Amniotic stem cell (primary cell): ENCODE measurements at regions not wholly inside any gene's neighbourhood (a gene's known extent, or its start where the extent isn't known, plus 50 kb on each side); places are given as distances from the start of the nearest gene placed in this dataset.
"Not testable (repeated sequence)": the region's sequence is repeated elsewhere in the genome, so short reads cannot be mapped to it uniquely, and the experiment has no call there.

Source experiments
- DNase-seq: peaks from one replicate; lab custom pipeline; 2025; lab: John Stamatoyannopoulos, UW

DNA sequence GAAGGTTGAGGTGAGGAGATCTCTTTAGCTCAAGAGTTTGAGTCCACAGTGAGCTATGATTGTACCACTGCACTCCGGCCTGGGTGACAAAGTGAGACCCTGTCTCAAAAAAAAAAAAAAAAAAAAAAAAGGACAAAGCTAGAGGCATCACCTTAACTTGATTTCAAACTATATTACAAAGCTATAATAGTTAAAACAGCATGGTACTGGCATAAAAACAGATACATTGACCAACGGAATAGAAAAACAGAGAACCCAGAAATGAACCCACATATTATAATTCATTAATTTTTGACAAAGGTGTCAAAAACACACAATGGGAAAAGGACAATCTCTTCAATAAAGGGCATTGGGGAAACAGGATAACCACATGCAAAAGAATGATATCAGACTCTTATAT lies 50.8 kb upstream of the MBOAT1 start:
- no peak for DNase-seq

DNA sequence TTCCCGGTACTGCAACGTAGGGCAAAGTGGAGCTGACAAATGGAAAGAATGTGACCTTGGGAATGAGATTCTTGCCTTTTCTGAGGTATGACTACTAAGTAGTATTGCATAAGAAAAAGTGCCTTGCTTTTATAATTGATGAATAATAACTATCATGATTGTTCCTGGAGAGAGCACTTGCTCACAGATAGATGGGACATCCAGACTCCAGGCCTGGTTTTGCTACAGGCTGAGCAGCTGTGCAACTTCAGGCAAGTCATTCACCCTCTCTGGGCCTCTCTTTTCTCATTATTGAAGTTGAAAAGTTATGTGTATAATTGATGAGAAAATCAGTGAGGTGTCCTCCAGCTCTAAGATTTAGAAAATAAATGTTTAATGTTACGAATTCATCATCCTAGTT lies 53.6 kb upstream of the MBOAT1 start:
- no peak for DNase-seq

DNA sequence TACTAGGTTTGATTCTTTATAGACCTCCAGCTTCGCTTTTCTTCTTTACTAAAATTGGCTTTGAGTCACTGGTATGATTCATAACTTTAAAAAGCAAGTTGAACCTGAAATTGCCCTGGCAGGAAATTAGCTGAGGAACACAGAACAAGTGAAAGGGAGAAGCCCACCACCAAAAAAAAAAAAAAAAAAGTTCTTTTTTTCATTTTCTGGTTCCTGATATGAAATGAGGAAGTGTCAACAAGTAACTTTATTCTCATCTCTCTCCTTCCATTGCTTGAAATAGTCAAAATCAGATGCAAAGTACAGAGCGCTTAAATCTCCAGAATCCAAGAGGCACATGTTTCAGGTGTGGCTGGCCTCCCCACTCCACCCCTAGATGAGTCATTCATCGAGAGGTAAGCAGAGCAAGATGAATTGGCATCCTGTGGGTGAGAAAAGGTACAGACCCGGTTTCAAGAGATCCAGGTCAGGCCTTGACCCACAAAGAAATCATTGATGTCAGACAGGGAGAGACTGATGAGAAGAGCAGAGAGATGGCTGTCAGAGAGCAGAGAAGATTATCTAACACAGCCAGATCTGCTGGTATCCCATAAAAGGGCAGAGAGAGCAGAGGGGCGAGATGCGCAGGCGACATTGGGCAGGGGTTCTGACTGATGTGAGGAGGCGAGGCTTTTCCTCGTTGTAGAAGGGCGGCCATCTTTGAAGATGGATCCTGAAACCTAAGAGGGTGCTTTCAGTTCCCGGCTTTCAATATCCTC lies 54.8 kb upstream of the MBOAT1 start:
- no peak for DNase-seq

DNA sequence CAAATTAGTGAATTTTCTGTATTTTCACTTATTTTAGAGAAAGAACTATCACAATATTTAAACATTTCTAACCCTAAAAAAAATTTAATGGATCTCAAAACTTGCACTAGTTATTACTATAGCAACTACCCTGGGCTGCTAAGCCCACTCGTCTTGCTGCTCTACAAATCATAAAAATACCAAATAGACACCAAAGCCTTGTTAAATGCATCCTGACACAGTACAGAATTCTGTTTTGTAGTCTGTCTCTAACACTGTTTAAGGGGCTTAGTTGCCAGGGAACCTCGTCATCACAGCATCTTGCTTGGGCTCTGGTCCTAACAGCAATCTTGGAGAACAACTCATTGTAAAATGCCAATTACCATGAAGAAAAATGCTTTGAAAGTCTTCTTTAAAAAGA lies 56.9 kb upstream of the MBOAT1 start:
- DNase-seq, result no peak

DNA sequence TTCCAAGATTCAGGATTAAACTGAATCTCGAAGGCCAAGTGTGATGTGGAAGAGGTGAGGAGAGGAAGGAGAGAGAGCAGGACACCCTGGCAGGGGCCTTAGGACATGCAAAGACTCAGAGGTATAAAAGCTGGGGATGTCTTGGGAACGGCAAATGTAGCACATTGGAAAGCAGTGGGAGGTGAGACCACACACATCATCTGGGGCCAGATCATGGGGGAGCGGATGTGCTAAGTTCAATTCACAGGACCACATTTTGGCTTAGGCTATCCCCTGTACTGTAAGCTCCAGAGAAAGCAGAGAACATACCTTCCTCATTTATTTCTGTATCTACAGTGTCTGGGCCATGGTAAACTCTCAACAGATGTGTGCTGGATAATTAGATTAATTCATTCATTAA lies 59.5 kb upstream of the MBOAT1 start:
- DNase-seq, result no peak

DNA sequence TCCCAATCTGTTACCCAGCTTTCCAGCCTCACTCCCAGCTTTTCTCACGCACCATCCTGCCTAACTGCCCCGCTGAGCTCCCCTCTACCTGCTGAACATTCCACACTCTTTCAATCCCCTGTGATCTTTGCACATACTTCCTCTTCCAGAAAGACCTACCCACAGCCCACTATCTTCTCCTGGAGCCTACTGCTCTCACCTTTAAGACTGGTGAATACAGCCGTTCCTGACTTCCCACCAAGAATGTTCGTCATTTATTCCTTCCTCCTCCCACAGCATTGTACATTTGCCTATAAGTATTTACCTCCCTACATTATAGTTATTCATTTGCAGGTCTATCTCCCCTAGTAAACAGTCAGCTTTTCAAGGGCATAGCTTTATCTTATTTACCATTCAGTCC lies 61.9 kb upstream of the MBOAT1 start:
- no peak for DNase-seq

DNA sequence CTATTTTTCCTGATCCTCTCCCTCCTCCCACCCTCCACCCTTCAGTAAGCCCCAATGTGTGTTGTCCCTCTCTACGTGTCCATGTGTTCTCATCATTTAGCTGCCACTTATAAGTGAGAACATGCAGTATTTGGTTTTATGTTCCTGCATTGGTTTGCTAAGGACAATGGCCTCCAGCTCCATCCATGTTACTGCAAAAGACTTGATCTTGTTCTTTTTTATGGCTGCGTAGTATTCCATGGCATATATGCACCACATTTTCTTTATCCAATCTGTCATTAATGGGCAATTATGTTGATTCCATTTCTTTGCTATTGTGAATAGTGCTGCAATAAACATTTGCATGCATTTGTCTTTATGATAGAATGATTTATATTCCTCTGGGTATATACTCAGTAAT lies 63.6 kb upstream of the MBOAT1 start:
- DNase-seq, result not testable (repeated sequence)

DNA sequence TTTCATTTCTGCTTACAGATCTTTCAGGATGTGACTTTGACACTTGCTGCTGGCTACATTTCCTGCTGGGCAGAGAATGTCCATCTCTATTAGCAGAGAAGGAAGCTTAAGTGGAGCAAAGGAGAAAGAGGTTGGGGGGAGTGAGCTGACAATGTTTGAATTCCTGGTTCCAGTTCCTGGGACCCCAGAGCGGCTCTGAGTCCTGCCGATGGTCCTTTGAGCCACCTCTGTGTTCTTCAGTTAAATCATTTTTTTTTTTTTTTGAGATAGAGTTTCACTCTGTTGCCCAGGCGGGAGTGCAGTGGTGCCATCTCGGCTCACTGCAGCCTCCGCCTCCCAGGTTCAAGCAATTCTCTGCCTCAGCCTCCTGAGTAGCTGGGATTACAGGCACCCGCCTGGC lies 65.5 kb upstream of the MBOAT1 start:
- DNase-seq, result not testable (repeated sequence)

DNA sequence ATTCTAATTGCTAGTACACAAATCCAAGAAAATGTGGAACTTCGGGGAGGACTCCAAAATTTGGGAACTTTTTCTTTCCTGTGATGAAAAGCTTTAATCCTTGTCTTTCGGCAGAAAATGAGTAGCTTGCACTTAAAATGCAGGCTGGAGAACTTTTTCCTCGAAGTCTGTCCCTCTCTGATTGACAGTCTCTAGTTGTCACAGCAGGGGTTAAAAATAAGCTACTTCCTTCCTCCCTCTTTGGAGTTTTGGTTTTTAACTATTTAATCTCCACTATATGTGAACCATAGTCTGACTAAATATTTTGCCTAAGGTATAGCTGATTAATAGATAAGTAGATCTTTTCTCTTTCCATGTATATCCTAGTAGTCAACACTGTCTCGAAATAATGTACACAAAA lies 66.8 kb upstream of the MBOAT1 start:
- no peak for DNase-seq

DNA sequence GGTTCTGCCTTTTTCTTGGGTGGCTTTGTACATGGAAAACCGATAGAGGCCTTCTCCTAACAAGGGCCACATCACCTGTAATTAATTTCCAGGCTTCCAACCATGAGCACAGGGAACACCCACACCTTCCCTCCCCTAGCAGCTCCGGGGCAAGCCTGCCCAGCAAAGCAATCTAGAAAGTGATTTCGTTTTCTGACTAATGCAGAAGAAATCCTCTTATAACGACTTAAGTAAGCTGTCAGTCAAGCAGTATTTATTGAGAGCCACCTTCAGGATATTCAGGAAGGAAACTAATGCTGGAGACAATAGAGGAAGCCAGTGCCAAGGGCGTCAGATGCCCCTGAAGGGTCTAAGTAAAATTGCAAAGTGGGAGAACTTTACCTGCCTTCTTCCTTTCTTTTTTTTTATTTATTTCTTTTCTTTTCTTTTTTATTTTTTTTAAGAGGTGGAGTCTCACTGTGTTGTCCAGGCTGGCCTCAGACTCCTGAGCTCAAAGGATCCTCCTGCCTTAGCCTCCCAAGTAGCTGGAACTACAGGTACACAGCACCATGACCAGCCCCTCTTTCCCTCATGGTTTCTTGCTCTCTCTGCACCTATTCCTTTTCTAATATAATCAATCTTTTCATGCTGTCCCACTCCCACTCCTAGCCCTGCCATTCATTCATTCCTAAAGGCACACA lies 67.5 kb upstream of the MBOAT1 start:
- DNase-seq, result no peak

DNA sequence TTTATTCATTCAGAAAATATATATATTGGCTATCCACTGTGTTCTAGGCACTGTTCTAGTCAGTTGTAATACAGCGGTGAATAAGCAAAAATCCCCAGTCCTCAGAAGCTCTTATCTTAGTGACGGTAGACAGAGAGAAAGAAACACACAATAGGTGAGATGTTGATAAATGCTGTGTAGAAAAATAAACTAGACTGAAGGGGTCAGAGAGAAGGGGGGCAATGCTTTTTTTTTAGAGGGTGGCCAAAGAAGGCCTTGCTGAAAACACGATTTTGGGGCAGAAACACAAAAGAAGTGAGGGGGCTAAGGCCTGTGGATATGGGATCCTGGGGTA lies 68.0 kb upstream of the MBOAT1 start:
- no peak for DNase-seq

DNA sequence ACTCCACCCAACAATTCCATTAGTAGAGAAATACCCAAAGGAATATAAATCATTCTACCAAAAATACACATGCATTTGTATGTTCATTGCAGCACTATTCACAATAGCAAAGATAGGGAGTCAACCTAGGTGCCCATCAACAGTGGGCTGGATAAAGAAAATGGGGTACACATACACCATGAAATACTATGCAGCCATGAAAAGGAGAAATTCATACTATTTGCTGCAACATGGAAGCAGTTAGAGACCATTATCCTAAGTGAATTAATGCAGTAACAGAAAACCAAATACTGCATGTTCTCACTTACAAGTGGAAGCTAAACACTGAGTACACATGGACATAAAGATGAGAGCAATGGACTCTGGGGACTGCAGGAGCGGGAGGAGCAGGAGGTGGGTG lies 72.4 kb upstream of the MBOAT1 start:
- no peak for DNase-seq

DNA sequence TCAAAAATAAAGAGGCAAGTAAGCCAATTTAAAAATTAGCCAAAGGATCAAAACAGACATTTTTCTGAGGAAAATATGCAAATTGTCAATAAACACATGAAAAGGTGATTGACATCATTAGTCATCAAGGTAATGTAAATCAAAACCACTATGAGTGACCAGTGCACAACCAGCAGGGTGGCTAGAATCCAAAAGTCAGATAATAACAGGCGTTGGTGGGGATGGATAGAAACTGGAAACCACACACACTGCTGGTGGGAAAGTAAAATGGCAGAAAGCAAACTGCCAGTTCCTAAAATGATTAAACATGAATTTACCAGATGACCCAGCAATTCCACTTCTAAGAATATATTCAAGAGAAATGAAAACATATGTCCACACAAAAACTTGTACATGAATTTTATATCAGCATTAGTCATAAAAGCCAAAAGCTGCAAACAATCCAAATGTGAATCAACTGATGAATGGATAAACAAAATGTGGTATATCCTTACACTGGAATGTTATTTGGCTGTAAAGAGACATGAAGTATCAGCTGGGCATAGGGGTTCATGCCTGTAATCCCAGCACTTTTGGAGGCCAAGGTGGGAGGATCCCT lies 74.8 kb upstream of the MBOAT1 start:
- DNase-seq, result no peak

DNA sequence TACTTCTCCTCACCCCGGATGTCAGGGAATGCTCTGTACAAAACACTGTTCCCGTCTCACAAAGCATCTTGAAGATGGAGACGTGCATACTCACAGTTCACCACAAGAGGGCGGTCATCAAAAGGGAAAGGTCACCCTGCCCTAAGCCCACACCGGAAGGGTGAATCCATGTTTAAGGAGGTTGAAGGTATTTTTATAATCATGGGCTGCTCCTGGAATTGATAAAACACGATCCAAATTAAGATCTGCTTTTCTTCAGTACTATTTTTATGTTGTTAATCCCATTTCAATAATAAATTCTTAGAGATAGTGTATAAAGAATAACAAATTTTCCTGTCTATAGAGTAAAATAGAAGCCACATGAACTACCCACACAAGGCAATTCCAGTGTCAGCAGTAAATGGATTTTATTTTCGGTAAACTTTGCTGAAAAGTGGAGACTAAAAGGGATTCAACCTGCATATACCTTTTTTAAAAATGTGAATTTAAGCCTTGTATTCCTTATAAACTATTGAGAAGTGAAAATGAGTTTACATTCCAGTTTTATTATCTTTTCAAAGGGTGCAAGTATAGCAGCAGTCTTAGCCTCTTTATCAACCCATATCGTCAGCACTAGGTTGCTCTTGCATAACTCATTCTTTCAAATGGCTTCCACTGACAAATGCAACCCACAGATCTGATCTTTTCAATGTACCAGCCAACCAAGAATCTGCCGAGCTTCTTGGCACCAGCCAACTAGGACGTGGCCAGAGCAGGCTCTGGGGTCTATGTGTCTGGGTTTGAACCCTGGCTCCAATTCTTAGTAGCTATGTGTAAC lies 79.7 kb upstream of the MBOAT1 start:
- peak; percentile 32 for DNase-seq

DNA sequence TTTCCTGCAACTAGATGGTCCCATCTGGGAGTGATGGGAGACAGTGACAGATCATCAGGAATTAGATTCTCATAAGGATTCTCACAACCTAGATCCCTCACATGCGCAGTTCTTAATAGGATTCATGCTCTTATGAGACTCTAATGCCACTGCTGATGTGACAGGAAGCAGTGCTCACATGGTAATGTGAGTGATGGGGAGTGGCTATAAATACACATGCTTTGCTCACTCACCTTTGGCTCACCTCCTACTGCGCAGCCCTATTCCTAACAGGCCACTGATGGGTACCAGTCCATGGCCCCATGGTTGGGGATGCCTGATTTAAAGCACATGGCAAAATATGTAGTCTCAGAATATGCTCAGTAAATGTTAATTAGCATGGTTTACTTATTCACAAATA lies 80.6 kb upstream of the MBOAT1 start:
- DNase-seq, result no peak

DNA sequence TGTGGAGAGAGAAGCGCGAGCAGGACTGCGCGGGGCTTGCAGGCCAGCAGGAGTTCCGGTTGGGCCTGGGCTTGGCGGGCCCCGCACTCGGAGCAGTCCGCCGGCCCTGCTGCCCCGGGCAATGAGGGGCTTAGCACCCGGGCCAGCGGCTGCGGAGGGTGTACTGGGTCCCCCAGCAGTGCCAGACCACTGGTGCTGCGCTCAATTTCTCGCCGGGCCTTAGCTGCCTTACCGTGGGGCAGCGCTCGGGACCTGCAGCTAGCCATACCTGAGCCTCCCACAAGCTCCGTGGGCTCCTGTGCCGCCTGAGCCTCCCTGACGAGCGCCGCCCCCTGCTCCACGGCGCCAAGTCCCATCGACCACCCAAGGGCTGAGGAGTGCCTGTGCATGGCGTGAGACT lies 89.0 kb upstream of the MBOAT1 start:
- DNase-seq, result no peak

DNA sequence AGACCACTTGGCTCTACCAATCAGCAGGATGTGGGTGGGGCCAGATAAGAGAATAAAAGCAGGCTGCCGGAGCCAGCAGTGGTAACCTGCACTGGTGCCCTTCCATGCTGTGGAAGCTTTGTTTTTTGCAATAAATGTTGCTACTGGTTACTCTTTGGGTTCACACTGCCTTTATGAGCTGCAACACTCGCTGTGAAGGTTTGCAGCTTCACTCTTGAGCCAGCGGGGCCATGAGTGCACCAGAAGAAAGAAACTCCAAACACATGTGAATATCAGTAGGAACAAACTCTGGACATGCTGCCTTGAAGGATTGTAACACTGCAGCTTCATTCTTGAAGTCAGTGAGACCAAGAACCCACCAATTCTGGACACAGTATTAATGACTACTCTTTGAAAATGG lies 89.9 kb upstream of the MBOAT1 start:
- no peak for DNase-seq

DNA sequence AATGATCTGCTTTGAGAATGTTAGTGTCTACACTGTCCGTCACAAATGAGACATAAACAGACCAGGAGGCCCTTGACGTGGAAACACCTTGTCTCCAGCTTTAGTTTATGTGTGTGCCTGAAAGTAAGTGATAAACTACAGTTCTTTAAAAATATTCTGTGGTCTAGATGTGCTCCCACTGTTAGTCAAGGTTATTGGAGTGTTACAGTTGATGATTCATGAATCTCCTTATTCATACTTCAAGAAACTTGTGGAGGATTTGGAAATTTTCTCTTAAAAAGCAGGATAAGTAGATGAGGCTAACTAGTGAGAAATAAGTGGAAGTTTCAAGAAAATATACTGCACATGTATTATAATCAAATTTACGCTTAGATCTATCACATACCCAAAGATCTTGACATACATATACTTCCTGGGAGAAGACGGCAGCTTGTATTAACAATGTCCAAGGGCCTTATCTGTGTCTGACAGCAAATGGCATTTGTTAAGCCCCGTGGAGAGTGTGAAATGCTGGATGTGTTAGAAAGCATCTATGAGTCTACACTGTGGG lies 90.5 kb upstream of the MBOAT1 start:
- peak; percentile 37 for DNase-seq

DNA sequence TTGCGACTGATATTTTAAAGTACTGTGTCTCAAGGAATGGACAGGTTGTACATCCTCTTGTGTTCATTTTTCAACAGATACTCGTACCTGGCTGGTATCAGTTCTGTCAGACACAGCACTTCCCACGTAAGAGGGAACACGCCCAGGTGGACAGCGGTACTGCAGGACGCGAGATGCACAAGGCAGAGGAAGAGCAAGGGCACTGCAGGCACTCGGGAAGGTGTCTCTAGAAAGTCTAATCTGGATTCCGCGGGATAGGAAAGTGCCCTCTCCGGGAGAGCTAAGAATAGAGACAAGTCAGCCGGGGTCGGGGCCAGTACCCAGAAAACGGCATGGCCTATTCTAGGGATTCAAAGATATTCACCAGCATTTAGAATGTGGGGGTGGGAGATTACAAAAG lies 94.2 kb upstream of the MBOAT1 start:
- DNase-seq, result no peak

DNA sequence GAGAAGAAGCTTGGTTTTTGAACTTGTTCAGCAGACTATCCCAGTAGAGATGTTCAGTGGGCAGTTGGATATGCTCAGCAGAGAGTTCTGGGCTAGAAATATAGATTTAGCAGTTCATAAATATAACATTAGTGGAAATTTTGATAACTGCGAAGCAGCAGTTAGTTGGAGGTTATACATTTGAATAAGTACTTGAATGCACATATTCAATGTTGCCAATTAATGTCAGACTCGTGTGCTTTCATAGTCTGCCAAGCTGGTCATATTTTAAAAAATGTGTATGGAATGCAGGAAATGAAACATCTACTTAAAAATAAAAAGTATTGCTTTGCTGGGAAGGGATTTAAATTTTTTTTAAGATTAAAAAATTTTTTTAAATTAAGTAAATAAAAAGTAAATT lies 92.5 kb upstream of the E2F3 start:
- no peak for DNase-seq

DNA sequence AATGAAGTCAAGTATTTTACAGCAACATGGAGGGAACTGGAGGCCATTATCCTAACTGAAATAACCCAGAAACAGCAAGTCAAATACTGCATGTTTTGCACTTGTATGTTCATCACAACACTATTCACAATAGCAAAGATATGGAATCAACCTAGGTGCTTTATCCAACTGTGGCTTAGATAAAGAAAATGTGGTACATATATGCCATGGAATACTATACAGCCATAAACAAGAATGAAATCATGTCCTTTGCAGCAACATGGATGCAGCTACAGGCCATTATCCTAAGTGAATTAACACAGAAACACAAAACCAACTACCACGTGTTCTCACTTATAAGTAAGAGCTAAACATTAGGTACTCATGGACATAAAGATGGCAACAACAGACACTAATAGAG lies 91.5 kb upstream of the E2F3 start:
- no peak for DNase-seq

DNA sequence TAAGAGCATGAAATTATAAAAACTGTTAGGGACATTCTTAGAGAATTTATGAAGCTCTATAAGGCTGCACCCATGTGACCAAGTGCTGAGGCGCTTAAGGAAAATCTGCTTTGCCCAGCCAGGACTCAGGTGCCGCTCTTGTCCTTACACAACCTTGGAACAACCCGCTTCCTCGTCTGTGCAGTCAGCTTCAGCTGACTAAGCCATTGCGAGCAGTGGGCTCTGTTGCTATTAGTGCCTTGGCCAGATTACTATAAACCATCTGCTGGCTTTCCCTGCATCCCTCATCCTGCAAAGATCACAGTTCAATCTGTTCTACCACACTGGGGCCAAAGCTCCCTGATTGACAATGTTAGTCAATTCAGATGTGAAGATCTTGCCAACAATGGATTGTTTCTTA lies 89.1 kb upstream of the E2F3 start:
- DNase-seq, result no peak

DNA sequence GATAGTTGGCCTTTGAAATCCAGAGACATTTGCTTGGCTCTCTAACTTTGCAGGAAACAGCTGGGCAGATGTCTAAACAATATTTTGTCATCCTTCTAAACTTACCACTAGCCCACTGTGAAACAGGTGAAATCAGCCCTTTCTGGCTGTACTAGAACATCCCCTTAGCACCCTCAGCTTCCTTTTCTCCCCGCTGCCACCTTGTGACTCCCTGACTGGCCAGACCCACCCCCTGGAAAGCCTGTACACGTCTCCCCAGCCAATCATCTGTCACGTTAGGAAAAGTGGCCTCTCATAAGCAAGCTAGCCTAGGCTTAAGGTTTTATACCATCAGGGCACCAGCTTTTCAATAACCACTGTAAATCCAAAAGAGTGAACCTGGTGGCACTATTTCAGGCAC lies 88.6 kb upstream of the E2F3 start:
- DNase-seq, result no peak
